Sigmoid colon (tissue), 3 donors: ENCODE measurements at regions not wholly inside any gene's neighbourhood (a gene's known extent, or its start where the extent isn't known, plus 50 kb on each side); places are given as distances from the start of the nearest gene placed in this dataset.

Experiments
- CTCF ChIP-seq, 4 experiments: fragments of 450-650 bp in 3 of 4; fragments of 200-600 bp in 1 of 4; IDR thresholded peaks; one replicate each; pipeline ENCODE4 v1.5.1; 2016 to 2019; ENCODE audit warnings: antibody characterized with exemption in 4 of 4, mild to moderate bottlenecking in 3 of 4, moderate library complexity in 2 of 4
- POLR2A ChIP-seq, 2 donors: fragments of 450-650 bp; IDR thresholded peaks; one replicate each; pipeline ENCODE4 v1.6.1; 2016; ENCODE audit warnings: antibody characterized with exemption in 2 of 2, mild to moderate bottlenecking in 2 of 2, moderate library complexity in 2 of 2

- TF ChIP-seq CTCF (IDR thresholded peaks at IDR 0.05) (no peak), POLR2A (IDR thresholded peaks at IDR 0.05) (no peak)
Measured at GRCh38 chr4:20520901-20521300, 179.4 kb upstream of the PACRGL start.
